ENCODE measurements at regions not wholly inside any gene's neighbourhood (a gene's known extent, or its start where the extent isn't known, plus 50 kb on each side); places are given as distances from the start of the nearest gene placed in this dataset.

- TF ChIP-seq CTCF (IDR thresholded peaks at IDR 0.05; ENCODE audit: insufficient read depth, low read length) (no peak), POLR2AphosphoS5 (IDR thresholded peaks at IDR 0.05; ENCODE audit: low read depth) (no peak), REST (IDR thresholded peaks at IDR 0.05; ENCODE audit: insufficient replicate concordance, low read depth) (no peak), SPI1 (IDR thresholded peaks at IDR 0.05; ENCODE audit: borderline replicate concordance, low read depth) (no peak), GABPA (IDR thresholded peaks at IDR 0.05; ENCODE audit: low read depth) (no peak)
- Histone ChIP-seq H3K27me3 (ENCODE audit: insufficient read depth, poor library complexity, severe bottlenecking) (no peaks in the 10 kb centered on the region), H3K4me3 (replicated peaks; ENCODE audit: insufficient read depth, low read length) (no peak overlapping the region), H3K27ac (replicated peaks) (no peak overlapping the region)
- no peak for DNase-seq (ENCODE audit: low read depth in 1 of 2, low spot score in 1 of 2)
Measured at GRCh38 chr1:60350531-60350930, 277.0 kb upstream of the C1orf87 start.

GRCh38 chr1:60348884-60349283 is 275.3 kb upstream of the C1orf87 start:
- no peak for DNase-seq (ENCODE audit: low read depth in 1 of 2, low spot score in 1 of 2)
- Histone ChIP-seq H3K27ac (replicated peaks) (no peak overlapping the region), H3K27me3 (ENCODE audit: insufficient read depth, poor library complexity, severe bottlenecking) (no peaks in the 10 kb centered on the region), H3K4me3 (replicated peaks; ENCODE audit: insufficient read depth, low read length) (no peak overlapping the region)
- TF ChIP-seq GABPA (IDR thresholded peaks at IDR 0.05; ENCODE audit: low read depth) (no peak), POLR2AphosphoS5 (IDR thresholded peaks at IDR 0.05; ENCODE audit: low read depth) (no peak), REST (IDR thresholded peaks at IDR 0.05; ENCODE audit: insufficient replicate concordance, low read depth) (no peak), CTCF (IDR thresholded peaks at IDR 0.05; ENCODE audit: insufficient read depth, low read length) (no peak), SPI1 (IDR thresholded peaks at IDR 0.05; ENCODE audit: borderline replicate concordance, low read depth) (no peak)

GRCh38 chr1:60345621-60346020 is 272.1 kb upstream of the C1orf87 start:
- no peak for DNase-seq (ENCODE audit: low read depth in 1 of 2, low spot score in 1 of 2)
- no peak overlapping the region for H3K27ac ChIP-seq (replicated peaks)
- no peak overlapping the region for H3K4me3 ChIP-seq (replicated peaks; ENCODE audit: insufficient read depth, low read length)
- H3K27me3 ChIP-seq (ENCODE audit: insufficient read depth, poor library complexity, severe bottlenecking) = no peaks in the 10 kb centered on the region
- no peak for TF ChIP-seq CTCF (IDR thresholded peaks at IDR 0.05; ENCODE audit: insufficient read depth, low read length)
- TF ChIP-seq REST (IDR thresholded peaks at IDR 0.05; ENCODE audit: insufficient replicate concordance, low read depth) = no peak
- no peak for TF ChIP-seq POLR2AphosphoS5 (IDR thresholded peaks at IDR 0.05; ENCODE audit: low read depth)
- no peak for TF ChIP-seq SPI1 (IDR thresholded peaks at IDR 0.05; ENCODE audit: borderline replicate concordance, low read depth)

Measured in HL-60 (cell line).